Retinal pigment epithelial cell (primary cell): ENCODE measurements at regions not wholly inside any gene's neighbourhood (a gene's known extent, or its start where the extent isn't known, plus 50 kb on each side); places are given as distances from the start of the nearest gene placed in this dataset.

Experiments
- DNase-seq: peaks from one replicate; pipeline ENCODE4 v3.0.0-alpha.2; 2010; ENCODE audit warnings: low read depth
- H3K4me3 ChIP-seq: 2 replicates; pipeline ENCODE4 v1.5.1; 2011; ENCODE audit warnings: mild to moderate bottlenecking, low read length, control low read depth, moderate library complexity
- CTCF ChIP-seq: conservative IDR thresholded peaks from 2 replicates; pipeline ENCODE4 v1.5.1; 2011; ENCODE audit warnings: low read depth, low read length, control low read depth, inconsistent platforms

- no peak for TF ChIP-seq CTCF
- no peak overlapping the region for H3K4me3 ChIP-seq
- no peak for DNase-seq
Measured at GRCh38 chr15:96422125-96422524, 91.6 kb downstream of the NR2F2 start.

GRCh38 chr15:96424674-96425073 is 94.2 kb downstream of the NR2F2 start:
- TF ChIP-seq CTCF: no peak
- no peak overlapping the region for H3K4me3 ChIP-seq
- DNase-seq: no peak

- no peak for TF ChIP-seq CTCF
- peak; percentile 86 for DNase-seq
Measured at GRCh38 chr15:96428742-96429141, 98.2 kb downstream of the NR2F2 start.

GRCh38 chr15:96431786-96432185 is 101.3 kb downstream of the NR2F2 start:
- peak; percentile 33 for DNase-seq
- H3K4me3 ChIP-seq: no peak overlapping the region
- TF ChIP-seq CTCF: no peak

More at GRCh38 chr15:96428742-96429141, 98.2 kb downstream of the NR2F2 start:
- H3K4me3 ChIP-seq: no peak overlapping the region

GRCh38 chr15:96435022-96435421 is 104.5 kb downstream of the NR2F2 start:
- no peak for DNase-seq
- no peak for TF ChIP-seq CTCF
- H3K4me3 ChIP-seq: no peak overlapping the region

GRCh38 chr15:96435841-96436240 is 105.3 kb downstream of the NR2F2 start:
- no peak for TF ChIP-seq CTCF
- H3K4me3 ChIP-seq: no peak overlapping the region
- no peak for DNase-seq

GRCh38 chr15:96440978-96441377 is 110.5 kb downstream of the NR2F2 start:
- TF ChIP-seq CTCF: no peak
- no peak for DNase-seq
- H3K4me3 ChIP-seq: no peak overlapping the region
